Prostate gland (tissue), 2 donors: ENCODE measurements at regions not wholly inside any gene's neighbourhood (a gene's known extent, or its start where the extent isn't known, plus 50 kb on each side); places are given as distances from the start of the nearest gene placed in this dataset.

Experiments
- DNase-seq: peaks from one replicate; pipeline ENCODE4 v3.0.0-alpha.2; 2019; ENCODE audit warnings: low spot score
- H3K27ac ChIP-seq, 2 donors: fragments of 200-600 bp; sonication (generic); 2 replicates each; pipeline ENCODE4 v1.5.1; 2017 to 2019
- H3K27me3 ChIP-seq: fragments of 200-600 bp; sonication (generic); replicated peaks from 2 replicates; pipeline ENCODE4 v1.5.1; 2019; ENCODE audit not compliant: insufficient read depth
- H3K36me3 ChIP-seq, 2 donors: fragments of 200-600 bp; sonication (generic); 1 replicate in 1 of 2; 2 replicates in 1 of 2; pipeline versions ENCODE4 v1.5.1 to v1.8.1; 2017 to 2019
- H3K4me1 ChIP-seq: fragments of 200-600 bp; sonication (generic); replicated peaks from 2 replicates; pipeline ENCODE4 v1.5.1; 2019
- H3K4me3 ChIP-seq, 2 donors: fragments of 200-600 bp; sonication (generic); 2 replicates each; pipeline ENCODE4 v1.5.1; 2017 to 2019
- H3K9me3 ChIP-seq: fragments of 200-600 bp; sonication (generic); 2 replicates; pipeline ENCODE4 v1.5.1; 2017
- POLR2A ChIP-seq: fragments of 450-650 bp; IDR thresholded peaks from one replicate; pipeline ENCODE4 v1.6.1; 2016; ENCODE audit warnings: antibody characterized with exemption, mild to moderate bottlenecking
- POLR2AphosphoS5 ChIP-seq: sonication (generic); formaldehyde crosslinking; IDR thresholded peaks from one replicate; pipeline ENCODE4 v1.6.1; 2017; ENCODE audit warnings: antibody characterized with exemption
- WGBS: methylation state at CpG from one replicate; pipeline ENCODE4 v1.1.5; 2018; 5-methylcytosine and 5-hydroxymethylcytosine counted together
- intact Hi-C: fragments of 100-400 bp; cut with DNase I; formaldehyde crosslinking; loops from one replicate; pipeline ENCODE4 v1.14.2; 2022
- TF ChIP-seq, protein P1 (sequence below), 4 experiments: fragments of 200-600 bp in 2 of 4; fragments of 450-650 bp in 2 of 4; sonication (generic) in 2 of 4; IDR thresholded peaks; 1 replicate in 3 of 4; 2 replicates in 1 of 4; pipeline ENCODE4 v1.5.1; 2016 to 2019; ENCODE audit warnings: antibody characterized with exemption in 4 of 4, mild to moderate bottlenecking in 2 of 4, moderate library complexity in 2 of 4

DNA sequence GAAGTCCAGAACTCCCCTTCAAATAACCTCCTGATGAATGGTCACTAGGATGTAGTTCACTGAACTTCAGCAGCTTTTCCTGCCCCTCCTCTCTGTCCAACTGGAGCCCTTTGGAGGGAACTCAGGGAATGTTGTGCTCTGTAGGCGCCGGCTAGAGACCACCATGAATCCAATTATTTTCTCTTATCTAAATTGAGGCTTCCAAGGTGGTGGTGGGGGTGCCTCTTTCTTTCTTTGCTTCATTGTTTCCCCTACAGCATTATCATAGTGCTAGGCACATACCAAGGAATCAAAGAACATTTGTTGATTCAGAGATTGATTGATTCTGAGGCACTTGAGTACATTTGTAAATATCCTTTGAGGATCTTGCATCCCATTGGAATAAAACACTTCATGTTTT, 426.6 kb upstream of the PLXNA2 start:
- Histone ChIP-seq H3K4me1 (no peaks in the 10 kb centered on the region), H3K4me3 (no peak overlapping the region), H3K27me3 (no peaks in the 10 kb centered on the region), H3K9me3 (no peaks in the 10 kb centered on the region), H3K27ac (no peak overlapping the region), H3K36me3 (no peaks in the 10 kb centered on the region)
- TF ChIP-seq POLR2A (no peak), POLR2AphosphoS5 (no peak)
- TF ChIP-seq, protein P1, sequence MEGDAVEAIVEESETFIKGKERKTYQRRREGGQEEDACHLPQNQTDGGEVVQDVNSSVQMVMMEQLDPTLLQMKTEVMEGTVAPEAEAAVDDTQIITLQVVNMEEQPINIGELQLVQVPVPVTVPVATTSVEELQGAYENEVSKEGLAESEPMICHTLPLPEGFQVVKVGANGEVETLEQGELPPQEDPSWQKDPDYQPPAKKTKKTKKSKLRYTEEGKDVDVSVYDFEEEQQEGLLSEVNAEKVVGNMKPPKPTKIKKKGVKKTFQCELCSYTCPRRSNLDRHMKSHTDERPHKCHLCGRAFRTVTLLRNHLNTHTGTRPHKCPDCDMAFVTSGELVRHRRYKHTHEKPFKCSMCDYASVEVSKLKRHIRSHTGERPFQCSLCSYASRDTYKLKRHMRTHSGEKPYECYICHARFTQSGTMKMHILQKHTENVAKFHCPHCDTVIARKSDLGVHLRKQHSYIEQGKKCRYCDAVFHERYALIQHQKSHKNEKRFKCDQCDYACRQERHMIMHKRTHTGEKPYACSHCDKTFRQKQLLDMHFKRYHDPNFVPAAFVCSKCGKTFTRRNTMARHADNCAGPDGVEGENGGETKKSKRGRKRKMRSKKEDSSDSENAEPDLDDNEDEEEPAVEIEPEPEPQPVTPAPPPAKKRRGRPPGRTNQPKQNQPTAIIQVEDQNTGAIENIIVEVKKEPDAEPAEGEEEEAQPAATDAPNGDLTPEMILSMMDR (IDR thresholded peaks at IDR 0.05): no peak
- WGBS: 50% methylated on average over 2 of the region's 2 CpGs
- intact Hi-C loops: no loop called here
- DNase-seq: no peak

DNA sequence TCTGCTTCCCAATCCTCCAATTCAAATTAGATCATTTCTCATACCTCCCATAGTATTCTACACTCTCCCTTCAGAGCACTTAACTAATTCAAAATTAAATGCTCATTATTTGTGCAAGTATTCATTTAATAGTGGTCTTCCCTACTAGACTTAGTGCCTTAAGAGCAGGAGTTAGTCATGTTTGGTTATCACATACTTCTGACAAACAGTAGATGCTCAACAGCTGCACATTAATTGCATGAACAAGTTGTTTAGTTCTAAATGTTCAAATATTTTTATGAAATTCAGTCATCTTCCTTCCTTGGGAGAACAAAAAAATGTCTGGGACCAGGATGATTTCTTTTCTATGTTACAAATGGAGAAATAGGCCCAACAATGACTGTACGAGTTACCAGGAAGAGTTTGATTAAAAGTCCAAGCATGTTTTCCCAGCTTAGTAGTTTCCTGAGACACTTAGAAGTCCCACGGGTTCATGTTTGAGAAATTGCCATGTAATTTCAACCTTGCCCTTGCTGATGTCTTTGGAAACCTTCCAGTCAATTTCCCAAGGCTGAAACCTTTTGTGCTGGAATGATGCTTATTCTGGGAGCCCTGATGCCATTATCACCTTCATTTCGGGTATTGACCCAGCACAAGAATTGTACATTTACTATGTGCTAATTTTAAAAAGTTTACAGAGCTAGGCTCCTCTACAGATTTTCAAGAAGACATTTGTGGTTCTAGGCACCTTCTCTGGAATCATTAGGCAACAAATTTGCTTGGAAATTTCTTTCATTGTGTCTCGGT, 437.9 kb upstream of the PLXNA2 start:
- TF ChIP-seq POLR2A (no peak), POLR2AphosphoS5 (no peak)
- intact Hi-C loops: no loop called here
- no peaks in the 10 kb centered on the region for H3K36me3 ChIP-seq
- DNase-seq: no peak
- H3K4me3 ChIP-seq: no peak overlapping the region
- H3K27me3 ChIP-seq: no peaks in the 10 kb centered on the region
- 57% methylated on average over 4 of the region's 4 CpGs for WGBS
- no peaks in the 10 kb centered on the region for H3K9me3 ChIP-seq
- no peaks in the 10 kb centered on the region for H3K4me1 ChIP-seq
- H3K27ac ChIP-seq: no peak overlapping the region

DNA sequence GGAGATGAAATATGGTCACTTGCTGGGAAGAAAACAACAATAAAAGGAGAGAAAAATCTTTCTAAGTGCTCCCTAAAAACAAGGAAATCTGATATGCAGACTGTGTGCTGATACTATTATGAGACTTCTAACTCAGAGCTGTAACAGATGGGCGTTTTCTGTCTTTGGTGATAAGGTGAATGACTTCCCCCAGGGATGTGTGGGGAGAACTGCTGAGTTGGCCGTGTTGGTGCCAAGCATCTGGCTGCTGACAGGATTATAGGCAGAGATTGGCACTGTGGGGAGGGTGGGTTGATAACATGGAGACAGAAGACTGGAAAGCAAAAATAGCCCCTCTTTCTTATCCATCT, 438.5 kb upstream of the PLXNA2 start:
- Histone ChIP-seq H3K27me3 (no peaks in the 10 kb centered on the region), H3K4me3 (no peak overlapping the region), H3K9me3 (no peaks in the 10 kb centered on the region), H3K4me1 (no peaks in the 10 kb centered on the region), H3K27ac (no peak overlapping the region), H3K36me3 (no peaks in the 10 kb centered on the region)
- no peak for DNase-seq
- intact Hi-C loops: no loop called here
- TF ChIP-seq POLR2AphosphoS5: no peak
- TF ChIP-seq, protein P1 (IDR thresholded peaks at IDR 0.05): no peak
- WGBS: 22% methylated on average over 2 of the region's 2 CpGs

DNA sequence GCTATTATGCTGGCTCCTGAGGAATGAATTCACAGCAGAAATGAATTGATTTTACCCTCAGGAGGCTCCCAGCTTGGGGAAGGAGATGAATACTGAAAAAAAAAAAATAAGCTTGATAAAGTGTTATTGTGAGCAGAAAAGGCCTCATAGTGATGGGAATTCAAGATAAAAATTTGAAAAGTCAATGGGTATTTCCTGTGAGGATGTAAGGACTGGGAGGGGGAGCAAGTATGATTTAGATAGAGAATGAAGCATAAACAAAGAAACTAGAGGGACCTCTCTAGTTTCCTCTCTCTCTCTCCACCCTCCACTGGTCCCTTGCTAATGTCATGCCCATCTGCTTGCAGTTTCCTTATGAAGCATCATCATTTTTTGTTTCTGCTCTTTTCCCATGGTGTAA, 439.0 kb upstream of the PLXNA2 start:
- Histone ChIP-seq H3K36me3 (no peaks in the 10 kb centered on the region), H3K27ac (no peak overlapping the region), H3K4me3 (no peak overlapping the region), H3K4me1 (no peaks in the 10 kb centered on the region), H3K27me3 (no peaks in the 10 kb centered on the region), H3K9me3 (no peaks in the 10 kb centered on the region)
- DNase-seq: no peak
- TF ChIP-seq, protein P1 (IDR thresholded peaks at IDR 0.05): no peak
- no peak for TF ChIP-seq POLR2A
- no peak for TF ChIP-seq POLR2AphosphoS5
- intact Hi-C loops: no loop called here

DNA sequence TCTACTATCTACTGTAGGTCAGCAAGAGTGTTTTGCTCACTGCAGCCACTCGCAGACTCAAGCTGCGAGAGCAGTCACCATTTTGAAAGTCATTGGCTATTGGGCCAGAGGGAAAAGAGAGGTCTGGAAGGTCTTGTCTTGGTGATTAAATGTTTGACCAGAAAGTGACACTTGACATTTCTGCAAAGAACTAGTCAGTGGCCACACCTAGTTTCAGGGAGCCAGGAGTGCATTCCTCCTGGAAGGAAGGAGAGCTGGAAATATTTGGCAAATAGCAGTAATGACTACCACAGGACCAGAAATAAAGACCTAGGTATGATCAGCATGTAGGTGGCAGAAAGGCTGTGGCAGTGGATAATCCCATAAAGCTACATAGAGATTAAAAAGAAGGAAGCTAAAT, 440.0 kb upstream of the PLXNA2 start:
- 98% methylated on average over 2 of the region's 2 CpGs for WGBS
- Histone ChIP-seq H3K27ac (no peak overlapping the region), H3K27me3 (no peaks in the 10 kb centered on the region), H3K4me1 (no peaks in the 10 kb centered on the region), H3K9me3 (no peaks in the 10 kb centered on the region), H3K4me3 (no peak overlapping the region), H3K36me3 (no peaks in the 10 kb centered on the region)
- TF ChIP-seq POLR2A (no peak), POLR2AphosphoS5 (no peak)
- TF ChIP-seq, protein P1 (IDR thresholded peaks at IDR 0.05): no peak
- DNase-seq: no peak
- intact Hi-C loops: no loop called here
